Activated B cell treated with CpG ODN at 0.5 μM for 24 hours (primary cell): ENCODE measurements at regions not wholly inside any gene's neighbourhood (a gene's known extent, or its start where the extent isn't known, plus 50 kb on each side); places are given as distances from the start of the nearest gene placed in this dataset.

Source experiments
- ATAC-seq: fragments of 200-7000 bp; cut with Tn5 transposase; one replicate; pipeline ENCODE4 v1.10.0; 2021; ENCODE audit warnings: low read depth, mild to moderate bottlenecking, moderate library complexity
- CTCF ChIA-PET: fragments of 350-600 bp; sonication (Branson Sonifier 250); formaldehyde crosslinking; loops from one replicate; lab custom pipeline; 2021; ENCODE audit warnings: antibody characterized with exemption; lab: Charles Lee
- POLR2A ChIA-PET: fragments of 350-600 bp; sonication (Branson Sonifier 250); formaldehyde crosslinking; loops from one replicate; lab custom pipeline; 2021; ENCODE audit warnings: antibody characterized with exemption; lab: Charles Lee
- DNase-seq: peaks from one replicate; pipeline ENCODE4 v3.0.0; 2022
- H3K27ac Mint-ChIP-seq: one replicate; pipeline ENCODE4 v1.8.0; 2020; ENCODE audit warnings: mixed read lengths
- H3K27me3 Mint-ChIP-seq: one replicate; pipeline ENCODE4 v1.8.0; 2021; ENCODE audit warnings: mixed read lengths
- H3K36me3 Mint-ChIP-seq: one replicate; pipeline ENCODE4 v1.8.0; 2021; ENCODE audit warnings: low read depth, mixed read lengths
- H3K4me1 Mint-ChIP-seq: one replicate; pipeline ENCODE4 v1.8.0; 2021; ENCODE audit warnings: mixed read lengths
- H3K4me3 Mint-ChIP-seq: one replicate; pipeline ENCODE4 v1.8.0; 2020; ENCODE audit warnings: mild to moderate bottlenecking, mixed read lengths
- H3K9me3 Mint-ChIP-seq: one replicate; pipeline ENCODE4 v1.8.0; 2020; ENCODE audit warnings: mixed read lengths
- CTCF ChIP-seq: fragments of 200-600 bp; IDR thresholded peaks from one replicate; pipeline ENCODE4 v1.8.0; 2022; ENCODE audit warnings: antibody characterized with exemption, mild to moderate bottlenecking
- intact Hi-C: fragments of 100-400 bp; cut with micrococcal nuclease; formaldehyde crosslinking; loops from one replicate; pipeline ENCODE4 v1.15.1; 2024

GRCh38 chr2:200135082-200135481 is 171.4 kb upstream of the SPATS2L start:
- ChIA-PET POLR2A (no interaction called here), CTCF (no interaction called here)
- no peak for TF ChIP-seq CTCF
- Mint-ChIP-seq H3K4me3 (no peak overlapping the region), H3K27me3 (peaks cover 6% of the 10 kb centered on the region), H3K27ac (no peak overlapping the region), H3K36me3 (no peaks in the 10 kb centered on the region), H3K9me3 (no peaks in the 10 kb centered on the region), H3K4me1 (no peaks in the 10 kb centered on the region)
- no peak for ATAC-seq
- intact Hi-C loops = no loop called here
- DNase-seq = no peak

GRCh38 chr2:200136655-200137054 is 169.8 kb upstream of the SPATS2L start:
- Mint-ChIP-seq H3K9me3 (no peaks in the 10 kb centered on the region), H3K27ac (no peak overlapping the region), H3K4me1 (no peaks in the 10 kb centered on the region), H3K4me3 (no peak overlapping the region), H3K27me3 (peaks cover 2% of the 10 kb centered on the region), H3K36me3 (no peaks in the 10 kb centered on the region)
- POLR2A ChIA-PET = no interaction called here
- no peak for DNase-seq
- no peak for TF ChIP-seq CTCF
- intact Hi-C loops = no loop called here
- no peak for ATAC-seq
- CTCF ChIA-PET = no interaction called here

- H3K27ac Mint-ChIP-seq = no peak overlapping the region
- no peaks in the 10 kb centered on the region for H3K4me1 Mint-ChIP-seq
- H3K36me3 Mint-ChIP-seq = no peaks in the 10 kb centered on the region
- DNase-seq = no peak
- ChIA-PET POLR2A (no interaction called here), CTCF (no interaction called here)
- no peaks in the 10 kb centered on the region for H3K27me3 Mint-ChIP-seq
- intact Hi-C loops = no loop called here
- TF ChIP-seq CTCF = no peak
- no peak for ATAC-seq
- no peaks in the 10 kb centered on the region for H3K9me3 Mint-ChIP-seq
- no peak overlapping the region for H3K4me3 Mint-ChIP-seq
These were observed 169.2 kb upstream of the SPATS2L start for GRCh38 chr2:200137271-200137670.

- Mint-ChIP-seq H3K36me3 (no peaks in the 10 kb centered on the region), H3K9me3 (no peaks in the 10 kb centered on the region), H3K27ac (no peak overlapping the region), H3K4me3 (no peak overlapping the region), H3K4me1 (no peaks in the 10 kb centered on the region), H3K27me3 (no peaks in the 10 kb centered on the region)
- ChIA-PET CTCF (no interaction called here), POLR2A (no interaction called here)
- no peak for DNase-seq
- intact Hi-C loops = no loop called here
- TF ChIP-seq CTCF = no peak
- no peak for ATAC-seq
These were observed 168.8 kb upstream of the SPATS2L start for GRCh38 chr2:200137691-200138090.

- Mint-ChIP-seq H3K4me1 (no peaks in the 10 kb centered on the region), H3K4me3 (no peak overlapping the region), H3K9me3 (peaks cover 4% of the 10 kb centered on the region), H3K27ac (no peak overlapping the region), H3K27me3 (no peaks in the 10 kb centered on the region), H3K36me3 (no peaks in the 10 kb centered on the region)
- DNase-seq = no peak
- no peak for TF ChIP-seq CTCF
- ATAC-seq = no peak
- intact Hi-C loops = no loop called here
- POLR2A ChIA-PET = no interaction called here
- CTCF ChIA-PET = interaction anchor here (0.6 kb wide), 1 partner anchor 545 kb away, joined by 5 read pairs; no protein-coding TSS in a partner anchor
These were observed 167.9 kb upstream of the SPATS2L start for GRCh38 chr2:200138391-200139124.
